ENCODE measurements at regions not wholly inside any gene's neighbourhood (a gene's known extent, or its start where the extent isn't known, plus 50 kb on each side); places are given as distances from the start of the nearest gene placed in this dataset.

- no peak for TF ChIP-seq POLR2AphosphoS5 (IDR thresholded peaks at IDR 0.05)
- TF ChIP-seq CTCF (IDR thresholded peaks at IDR 0.05), result no peak
- TF ChIP-seq POLR2A (IDR thresholded peaks at IDR 0.05), result no peak
These were observed 208.9 kb upstream of the SLC30A5 start for GRCh38 chr5:68884883-68885282.

All from upper lobe of left lung (tissue), 4 donors.